ENCODE measurements at regions not wholly inside any gene's neighbourhood (a gene's known extent, or its start where the extent isn't known, plus 50 kb on each side); places are given as distances from the start of the nearest gene placed in this dataset.
"Not testable (repeated sequence)": the region's sequence is repeated elsewhere in the genome, so short reads cannot be mapped to it uniquely, and the experiment has no call there.

DNA sequence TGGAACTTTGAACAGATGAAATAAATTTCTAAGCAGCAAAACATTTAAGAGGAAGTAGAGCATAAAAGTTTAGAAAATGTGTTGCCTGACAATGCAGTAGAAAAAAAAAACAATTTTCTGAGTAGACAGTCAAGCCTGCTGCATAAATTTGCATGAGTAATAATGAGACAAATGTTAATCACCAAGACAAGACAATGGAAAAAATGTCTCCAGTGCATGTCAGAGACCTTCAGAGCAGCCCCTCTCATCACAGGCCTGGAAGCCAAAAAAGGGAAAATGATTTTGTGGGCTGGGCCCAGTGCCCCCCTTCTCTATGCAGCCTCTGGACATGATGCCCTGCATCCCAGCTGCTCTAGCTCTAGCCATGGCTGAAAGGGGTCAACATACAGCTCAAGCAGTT lies 204.6 kb downstream of the COX18 start:
- no peak for DNase-seq

DNA sequence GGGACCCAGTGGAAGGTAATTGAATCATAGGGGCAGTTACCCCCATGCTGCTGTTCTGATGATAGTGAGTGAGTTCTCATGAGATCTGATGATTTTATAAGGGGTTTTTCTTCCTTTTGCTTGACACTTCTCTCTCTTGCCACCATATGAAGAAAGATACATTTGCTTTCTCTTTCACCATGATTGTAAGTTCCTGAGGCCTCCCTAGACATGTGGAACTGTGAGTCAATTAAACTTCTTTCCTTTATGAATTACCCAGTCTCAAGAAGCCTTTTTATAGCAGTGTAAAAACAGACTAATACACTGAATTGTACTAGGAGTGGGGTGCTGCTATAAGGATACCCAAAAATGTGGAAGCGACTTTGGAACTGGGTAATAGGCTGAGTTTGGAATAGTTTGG lies 205.2 kb downstream of the COX18 start:
- not testable (repeated sequence) for DNase-seq

GRCh38 chr4:72860766-72861165 lies 208.8 kb downstream of the COX18 start:
- DNase-seq, result peak; percentile 21

- peak; percentile 81 for DNase-seq
These were observed 211.2 kb downstream of the COX18 start for GRCh38 chr4:72858328-72858727.

DNA sequence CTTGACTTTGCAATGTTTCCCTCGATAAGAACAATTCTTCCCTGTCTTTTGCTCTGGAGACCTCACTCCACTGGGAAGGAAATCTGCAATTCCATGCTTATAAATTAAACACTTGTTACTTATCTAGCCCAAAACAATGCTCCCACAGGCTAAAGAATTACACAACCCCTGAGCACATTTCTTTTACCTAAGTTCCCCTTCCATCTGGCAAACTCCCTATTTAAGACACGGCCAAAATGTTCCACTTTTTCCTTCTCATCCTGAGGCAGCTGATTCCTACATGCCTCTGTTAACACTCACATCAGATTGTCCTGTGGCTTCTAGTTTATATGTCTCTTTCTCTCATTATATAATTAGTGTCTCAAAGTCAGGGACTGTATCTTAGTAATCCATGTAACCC lies 211.7 kb downstream of the COX18 start:
- no peak for DNase-seq

- no peak for DNase-seq
These were observed 212.3 kb downstream of the COX18 start for GRCh38 chr4:72857216-72857615.

- DNase-seq, result no peak
These were observed 223.0 kb downstream of the COX18 start for GRCh38 chr4:72846280-72847111.

GRCh38 chr4:72843466-72843865 lies 226.1 kb downstream of the COX18 start:
- DNase-seq, result peak; percentile 2

GRCh38 chr4:72842323-72842722 lies 227.2 kb downstream of the COX18 start:
- peak; percentile 69 for DNase-seq

- DNase-seq, result peak; percentile 26
These were observed 229.3 kb downstream of the COX18 start for GRCh38 chr4:72840166-72840565.

GRCh38 chr4:72828864-72829263 lies 240.7 kb downstream of the COX18 start:
- no peak for DNase-seq

DNA sequence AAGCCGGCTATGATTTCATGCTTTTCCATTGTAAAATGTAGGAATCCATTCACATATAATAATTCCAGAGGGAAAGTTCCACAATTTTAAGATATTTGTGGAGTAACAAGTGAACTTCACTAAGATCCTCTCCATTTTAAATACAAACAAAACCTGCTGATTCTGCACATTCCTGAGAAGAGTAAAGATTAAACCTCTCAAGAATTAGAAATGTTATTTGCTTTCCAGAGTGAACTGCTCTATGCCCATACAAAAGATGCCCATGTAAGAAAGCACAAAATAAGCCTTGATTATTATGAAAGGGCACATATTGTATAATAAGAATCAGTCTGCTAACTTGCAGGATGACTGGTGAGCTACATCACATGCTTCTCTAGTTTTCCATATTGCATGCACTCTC lies 241.5 kb downstream of the COX18 start:
- no peak for DNase-seq

DNA sequence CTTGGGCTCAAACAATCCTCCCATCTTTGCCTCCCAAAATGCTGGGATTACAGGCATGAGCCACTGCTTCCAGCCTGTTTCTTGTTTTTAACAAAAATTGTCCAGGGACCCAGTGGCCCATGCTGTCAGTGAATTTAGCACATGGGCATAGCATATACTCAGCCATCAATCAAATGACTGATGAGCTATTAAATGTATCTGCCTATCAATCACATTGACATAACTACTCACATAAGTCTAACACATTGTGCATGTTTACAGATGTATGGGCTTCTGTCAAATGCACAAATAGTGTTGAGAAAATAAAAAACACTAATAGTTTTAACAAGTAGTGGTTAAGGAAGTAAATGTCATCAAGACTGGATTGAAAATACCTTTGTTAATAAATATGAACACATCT lies 249.4 kb downstream of the COX18 start:
- DNase-seq, result no peak

GRCh38 chr4:72817012-72817411 lies 248.0 kb upstream of the ADAMTS3 start:
- no peak for DNase-seq

DNA sequence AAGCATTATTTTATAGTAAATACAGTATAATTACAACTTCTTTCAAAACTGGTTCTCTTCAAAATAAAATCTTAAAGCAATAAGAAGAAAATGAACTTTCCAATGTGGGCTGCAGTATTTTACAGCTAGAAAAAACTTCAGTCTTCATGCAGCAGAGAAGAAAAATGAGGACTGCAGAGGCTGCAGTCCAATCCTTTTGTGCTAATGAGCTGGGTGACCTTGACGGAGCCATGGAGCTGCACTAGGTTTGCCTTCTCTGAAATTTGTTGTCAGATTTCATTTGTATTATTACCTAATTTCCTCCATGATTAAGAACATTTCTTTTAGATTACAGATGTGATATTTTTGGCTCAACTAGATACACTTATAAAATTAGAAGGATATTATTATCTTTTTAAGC lies 245.2 kb upstream of the ADAMTS3 start:
- no peak for DNase-seq

DNA sequence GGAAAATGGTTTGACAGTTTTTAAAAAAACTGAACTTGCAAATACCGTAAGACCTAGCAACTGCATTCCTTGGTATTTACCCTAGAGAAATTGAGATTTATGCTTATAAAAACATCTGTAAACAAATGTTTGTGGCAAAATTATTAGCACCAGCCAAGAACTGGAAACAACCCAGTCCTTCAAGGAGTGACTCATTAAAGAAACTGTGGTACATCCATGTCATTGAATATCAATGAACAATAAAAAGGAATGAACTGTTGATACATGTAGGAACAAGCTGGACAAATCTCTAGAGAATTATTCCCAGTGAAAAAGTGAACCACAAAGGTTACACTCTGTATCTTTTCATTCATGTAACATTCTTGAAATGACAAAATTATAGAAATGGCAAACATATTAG lies 240.2 kb upstream of the ADAMTS3 start:
- no peak for DNase-seq

GRCh38 chr4:72805284-72805683 lies 236.3 kb upstream of the ADAMTS3 start:
- DNase-seq, result no peak

DNA sequence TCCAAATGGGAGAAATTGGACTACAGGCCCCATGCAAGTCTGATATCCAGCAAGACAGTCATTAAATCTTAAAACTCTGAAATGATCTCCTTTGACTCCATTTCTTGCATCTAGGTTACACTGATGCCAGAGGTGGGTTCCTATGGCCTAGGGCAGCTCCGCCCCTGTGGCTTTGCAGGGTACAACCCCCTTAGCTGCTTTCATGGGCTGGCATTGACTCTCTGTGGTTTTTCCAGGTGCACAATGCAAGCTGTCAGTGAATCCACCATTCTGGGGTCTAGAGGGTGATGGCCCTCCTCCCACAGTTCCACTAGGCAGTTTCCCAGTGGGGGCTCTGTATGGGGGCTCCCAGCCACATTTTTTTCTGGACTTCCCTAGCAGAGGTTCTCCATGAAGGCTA lies 228.5 kb upstream of the ADAMTS3 start:
- no peak for DNase-seq

GRCh38 chr4:72791054-72791453 lies 222.0 kb upstream of the ADAMTS3 start:
- no peak for DNase-seq

DNA sequence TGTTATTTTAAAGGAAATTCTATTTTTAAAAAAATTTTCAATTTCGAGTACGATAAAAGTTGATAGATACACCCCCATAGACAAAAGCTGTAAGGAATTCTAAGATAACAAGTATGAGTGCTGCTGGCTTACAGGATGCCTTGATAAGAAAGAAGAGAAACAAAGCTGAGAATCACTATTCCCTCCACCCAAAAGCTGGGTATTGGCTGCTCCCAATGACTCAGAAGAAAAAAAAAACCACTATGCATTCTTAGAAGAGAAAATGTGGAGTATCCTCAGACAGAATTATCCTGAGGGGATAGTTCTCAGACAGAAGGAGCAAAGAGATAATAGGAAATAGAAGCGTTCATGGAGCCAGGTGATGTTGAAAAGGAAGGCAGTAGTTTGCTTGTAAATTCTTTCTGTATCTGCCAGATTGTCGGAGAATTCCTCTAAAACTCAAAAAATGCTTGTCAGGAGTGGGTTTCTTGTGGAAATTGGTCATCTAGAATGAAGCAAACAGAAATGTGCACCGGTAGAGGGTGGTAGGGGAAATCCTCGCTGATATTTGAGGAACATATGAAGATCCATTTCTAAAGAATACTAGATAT lies 217.5 kb upstream of the ADAMTS3 start:
- no peak for DNase-seq

GRCh38 chr4:72779241-72779640 lies 210.2 kb upstream of the ADAMTS3 start:
- DNase-seq, result no peak

- no peak for DNase-seq
These were observed 208.4 kb upstream of the ADAMTS3 start for GRCh38 chr4:72777436-72777835.

GRCh38 chr4:72770708-72771107 lies 201.7 kb upstream of the ADAMTS3 start:
- no peak for DNase-seq

GRCh38 chr4:72768364-72768763 lies 199.3 kb upstream of the ADAMTS3 start:
- peak; percentile 79 for DNase-seq

Measured in kidney glomerular epithelial cell (primary cell).